Keratinocyte (primary cell): ENCODE measurements at regions not wholly inside any gene's neighbourhood (a gene's known extent, or its start where the extent isn't known, plus 50 kb on each side); places are given as distances from the start of the nearest gene placed in this dataset.

Source experiments
- CTCF ChIP-seq, 3 experiments: IDR thresholded peaks in 1 of 3; conservative IDR thresholded peaks in 1 of 3; optimal IDR thresholded peaks in 1 of 3; 2 replicates in 2 of 3; 3 replicates in 1 of 3; pipeline versions ENCODE3 to v1.5.1; 2011; ENCODE audit warnings: low read length in 3 of 3, mild to moderate bottlenecking in 3 of 3, moderate library complexity in 2 of 3, control low read depth in 1 of 3, inconsistent platforms in 1 of 3; ENCODE audit not compliant: insufficient read depth in 2 of 3; ENCODE audit errors: extremely low read depth in 1 of 3
- EZH2 ChIP-seq: IDR thresholded peaks from one replicate; pipeline ENCODE4 v1.6.1; 2012; ENCODE audit warnings: inconsistent platforms, mild to moderate bottlenecking, low read length, moderate library complexity

GRCh38 chr4:126708716-126709115 is 924.0 kb upstream of the INTU start:
- TF ChIP-seq CTCF (optimal IDR thresholded peaks at IDR 0.05 in 1 of 3, IDR thresholded peaks at IDR 0.05 in 1 of 3, conservative IDR thresholded peaks at IDR 0.05 in 1 of 3; ENCODE audit: extremely low read depth in 1 of 3, insufficient read depth in 2 of 3, low read length in 3 of 3) (no peak), EZH2 (no peak)
